Lower lobe of right lung (tissue), 2 donors: ENCODE measurements at regions not wholly inside any gene's neighbourhood (a gene's known extent, or its start where the extent isn't known, plus 50 kb on each side); places are given as distances from the start of the nearest gene placed in this dataset.

ENCODE experiments used
- ATAC-seq, 2 donors: fragments of 200-7000 bp; cut with Tn5 transposase; one replicate each; pipeline ENCODE4 v1.9.1; 2020 to 2022; ENCODE audit warnings: mild to moderate bottlenecking in 2 of 2, moderate library complexity in 2 of 2
- DNase-seq: peaks from one replicate; pipeline ENCODE4 v3.0.0-alpha.2; 2020
- H3K27ac ChIP-seq: fragments of 200-600 bp; one replicate; pipeline ENCODE4 v1.8.0; 2022
- H3K27me3 ChIP-seq: fragments of 200-600 bp; one replicate; pipeline ENCODE4 v1.8.0; 2022; ENCODE audit warnings: low read depth
- H3K36me3 ChIP-seq: fragments of 200-600 bp; one replicate; pipeline ENCODE4 v1.8.0; 2022; ENCODE audit warnings: mild to moderate bottlenecking
- H3K4me1 ChIP-seq: fragments of 200-600 bp; one replicate; pipeline ENCODE4 v1.8.0; 2022
- H3K4me3 ChIP-seq: fragments of 200-600 bp; one replicate; pipeline ENCODE4 v1.8.0; 2022; ENCODE audit warnings: mild to moderate bottlenecking
- H3K9me3 ChIP-seq: fragments of 200-600 bp; one replicate; pipeline ENCODE4 v1.8.0; 2022
- CTCF ChIP-seq: fragments of 200-600 bp; IDR thresholded peaks from one replicate; pipeline ENCODE4 v1.8.0; 2022; ENCODE audit warnings: antibody characterized with exemption, mild to moderate bottlenecking
- intact Hi-C: fragments of 100-400 bp; cut with DNase I; formaldehyde crosslinking; loops from one replicate; pipeline ENCODE4 v1.11.0; 2022
- donor health status: DM: no; HTN: yes; CAD: no; lungs with severe emphysema.

- Histone ChIP-seq H3K4me3 (no peak overlapping the region), H3K9me3 (no peaks in the 10 kb centered on the region), H3K27ac (no peak overlapping the region), H3K36me3 (no peaks in the 10 kb centered on the region), H3K4me1 (no peaks in the 10 kb centered on the region), H3K27me3 (no peaks in the 10 kb centered on the region)
- DNase-seq: no peak
- intact Hi-C loops: no loop called here
- no peak for ATAC-seq
- no peak for TF ChIP-seq CTCF
These were observed 356.3 kb downstream of the VRK1 start for GRCh38 chr14:97153527-97153926.

- intact Hi-C loops: no loop called here
- no peak overlapping the region for H3K4me3 ChIP-seq
- no peak for ATAC-seq
- no peaks in the 10 kb centered on the region for H3K36me3 ChIP-seq
- no peaks in the 10 kb centered on the region for H3K9me3 ChIP-seq
- H3K4me1 ChIP-seq: no peaks in the 10 kb centered on the region
- no peak overlapping the region for H3K27ac ChIP-seq
- DNase-seq: no peak
- no peaks in the 10 kb centered on the region for H3K27me3 ChIP-seq
- no peak for TF ChIP-seq CTCF
These were observed 358.1 kb downstream of the VRK1 start for GRCh38 chr14:97155320-97155719.

- Histone ChIP-seq H3K4me3 (no peak overlapping the region), H3K9me3 (no peaks in the 10 kb centered on the region), H3K4me1 (no peaks in the 10 kb centered on the region), H3K36me3 (no peaks in the 10 kb centered on the region), H3K27me3 (no peaks in the 10 kb centered on the region), H3K27ac (no peak overlapping the region)
- DNase-seq (no peak), ATAC-seq (no peak)
- no peak for TF ChIP-seq CTCF
- intact Hi-C loops: no loop called here
These were observed 358.6 kb downstream of the VRK1 start for GRCh38 chr14:97155814-97156213.

GRCh38 chr14:97156705-97157104 lies 359.5 kb downstream of the VRK1 start:
- Histone ChIP-seq H3K27ac (no peak overlapping the region), H3K27me3 (no peaks in the 10 kb centered on the region), H3K36me3 (no peaks in the 10 kb centered on the region), H3K4me1 (no peaks in the 10 kb centered on the region), H3K4me3 (no peak overlapping the region), H3K9me3 (no peaks in the 10 kb centered on the region)
- no peak for DNase-seq
- TF ChIP-seq CTCF: no peak
- intact Hi-C loops: no loop called here
- no peak for ATAC-seq

- H3K27ac ChIP-seq: no peak overlapping the region
- no peaks in the 10 kb centered on the region for H3K9me3 ChIP-seq
- H3K36me3 ChIP-seq: no peaks in the 10 kb centered on the region
- H3K4me1 ChIP-seq: no peaks in the 10 kb centered on the region
- H3K27me3 ChIP-seq: no peaks in the 10 kb centered on the region
- H3K4me3 ChIP-seq: no peak overlapping the region
- no peak for ATAC-seq
- intact Hi-C loops: no loop called here
- TF ChIP-seq CTCF: no peak
- DNase-seq: no peak
These were observed 360.9 kb downstream of the VRK1 start for GRCh38 chr14:97158102-97158501.

- H3K9me3 ChIP-seq: no peaks in the 10 kb centered on the region
- H3K36me3 ChIP-seq: no peaks in the 10 kb centered on the region
- H3K4me3 ChIP-seq: no peak overlapping the region
- no peak for TF ChIP-seq CTCF
- H3K27me3 ChIP-seq: no peaks in the 10 kb centered on the region
- ATAC-seq (no peak), DNase-seq (no peak)
- H3K27ac ChIP-seq: no peak overlapping the region
- H3K4me1 ChIP-seq: no peaks in the 10 kb centered on the region
- intact Hi-C loops: no loop called here
These were observed 361.9 kb downstream of the VRK1 start for GRCh38 chr14:97159124-97159523.
